ENCODE measurements at regions not wholly inside any gene's neighbourhood (a gene's known extent, or its start where the extent isn't known, plus 50 kb on each side); places are given as distances from the start of the nearest gene placed in this dataset.

- no peak for DNase-seq (ENCODE audit: low spot score)
- no peak overlapping the region for H3K4me3 ChIP-seq
- no peak for TF ChIP-seq CTCF (IDR thresholded peaks at IDR 0.05)
- no peak overlapping the region for H3K27ac ChIP-seq
Measured at GRCh38 chr6:14817074-14817473, 428.8 kb upstream of the JARID2 start.

GRCh38 chr6:14818422-14818884 is 427.4 kb upstream of the JARID2 start:
- TF ChIP-seq CTCF (IDR thresholded peaks at IDR 0.05) = no peak
- no peak overlapping the region for H3K4me3 ChIP-seq
- DNase-seq (ENCODE audit: low spot score) = no peak
- H3K27ac ChIP-seq = no peak overlapping the region

- DNase-seq (ENCODE audit: low spot score) = no peak
- TF ChIP-seq CTCF (IDR thresholded peaks at IDR 0.05) = no peak
- Histone ChIP-seq H3K4me3 (no peak overlapping the region), H3K27ac (no peak overlapping the region)
Measured at GRCh38 chr6:14819001-14819400, 426.9 kb upstream of the JARID2 start.

- Histone ChIP-seq H3K4me3 (no peak overlapping the region), H3K27ac (no peak overlapping the region)
- no peak for TF ChIP-seq CTCF (IDR thresholded peaks at IDR 0.05)
- no peak for DNase-seq (ENCODE audit: low spot score)
Measured at GRCh38 chr6:14819840-14820420, 425.9 kb upstream of the JARID2 start.

GRCh38 chr6:14822012-14822553 is 423.8 kb upstream of the JARID2 start:
- no peak overlapping the region for H3K27ac ChIP-seq
- no peak overlapping the region for H3K4me3 ChIP-seq
- DNase-seq (ENCODE audit: low spot score) = no peak
- TF ChIP-seq CTCF (IDR thresholded peaks at IDR 0.05) = no peak

GRCh38 chr6:14822679-14823078 is 423.2 kb upstream of the JARID2 start:
- no peak overlapping the region for H3K27ac ChIP-seq
- no peak for TF ChIP-seq CTCF (IDR thresholded peaks at IDR 0.05)
- DNase-seq (ENCODE audit: low spot score) = no peak
- H3K4me3 ChIP-seq = no peak overlapping the region

GRCh38 chr6:14824060-14824459 is 421.8 kb upstream of the JARID2 start:
- Histone ChIP-seq H3K4me3 (no peak overlapping the region), H3K27ac (no peak overlapping the region)
- DNase-seq (ENCODE audit: low spot score) = no peak
- TF ChIP-seq CTCF (IDR thresholded peaks at IDR 0.05) = no peak

Measured in coronary artery (tissue), 2 donors.